RWPE2 (cell line): ENCODE measurements at regions not wholly inside any gene's neighbourhood (a gene's known extent, or its start where the extent isn't known, plus 50 kb on each side); places are given as distances from the start of the nearest gene placed in this dataset.

Source experiments
- ATAC-seq: fragments of 200-7000 bp; cut with Tn5 transposase; 3 replicates; pipeline ENCODE4 v1.9.1; 2021; ENCODE audit warnings: low read depth
- DNase-seq: peaks from one replicate; pipeline ENCODE4 v3.0.0-alpha.2; 2020; ENCODE audit warnings: low spot score
- H3K27ac ChIP-seq: fragments of 450-650 bp; 2 replicates; pipeline ENCODE4 v1.5.1; 2017; ENCODE audit warnings: mild to moderate bottlenecking; ENCODE audit not compliant: poor library complexity, severe bottlenecking
- H3K27me3 ChIP-seq: fragments of 250-450 bp; sonication (Bioruptor Pico); 2 replicates; pipeline ENCODE4 v1.5.1; 2021; ENCODE audit warnings: mild to moderate bottlenecking, moderate library complexity; ENCODE audit not compliant: insufficient read depth, poor library complexity, severe bottlenecking
- H3K36me3 ChIP-seq: fragments of 250-450 bp; sonication (Bioruptor Pico); 2 replicates; pipeline ENCODE4 v1.5.1; 2020; ENCODE audit warnings: low read depth, mild to moderate bottlenecking, moderate library complexity
- H3K4me1 ChIP-seq: fragments of 250-450 bp; sonication (Bioruptor Pico); 2 replicates; pipeline ENCODE4 v1.5.1; 2021; ENCODE audit warnings: mild to moderate bottlenecking, moderate library complexity; ENCODE audit not compliant: insufficient read depth, poor library complexity, severe bottlenecking
- H3K4me3 ChIP-seq: fragments of 250-450 bp; sonication (Bioruptor Pico); 2 replicates; pipeline ENCODE4 v1.5.1; 2021; ENCODE audit warnings: mild to moderate bottlenecking, moderate library complexity; ENCODE audit not compliant: severe bottlenecking
- H3K9me3 ChIP-seq: fragments of 250-450 bp; sonication (Bioruptor Pico); 2 replicates; pipeline ENCODE4 v1.5.1; 2021; ENCODE audit warnings: mild to moderate bottlenecking, moderate library complexity; ENCODE audit not compliant: severe bottlenecking
- TF ChIP-seq, protein P1 (sequence below): fragments of 450-650 bp; IDR thresholded peaks from one replicate; pipeline ENCODE4 v1.5.1; 2017; ENCODE audit warnings: mild to moderate bottlenecking, moderate library complexity; ENCODE audit not compliant: poor library complexity, severe bottlenecking

DNA sequence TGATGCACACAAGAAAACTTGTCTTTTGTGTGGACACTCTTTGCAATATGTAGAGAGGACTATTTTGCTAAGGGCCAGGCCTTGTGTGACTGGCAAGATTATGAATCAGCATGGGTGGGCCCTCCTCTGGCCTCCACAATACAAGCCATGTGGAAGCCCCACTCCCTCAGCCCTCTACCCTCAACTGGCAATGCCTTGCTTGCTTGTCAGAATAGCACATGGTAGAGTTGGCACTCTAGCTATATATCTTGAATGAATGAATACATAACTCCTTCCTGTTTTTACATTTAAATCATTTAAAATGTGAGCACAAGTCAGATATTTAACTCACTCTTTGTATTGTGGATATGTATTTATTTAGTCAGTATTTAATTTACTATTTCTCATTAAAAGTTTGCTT lies 805.4 kb upstream of the GYPC start:
- ATAC-seq (no peak), DNase-seq (no peak)
- no peak overlapping the region for H3K4me3 ChIP-seq
- H3K27ac ChIP-seq: no peak overlapping the region
- TF ChIP-seq, protein P1, sequence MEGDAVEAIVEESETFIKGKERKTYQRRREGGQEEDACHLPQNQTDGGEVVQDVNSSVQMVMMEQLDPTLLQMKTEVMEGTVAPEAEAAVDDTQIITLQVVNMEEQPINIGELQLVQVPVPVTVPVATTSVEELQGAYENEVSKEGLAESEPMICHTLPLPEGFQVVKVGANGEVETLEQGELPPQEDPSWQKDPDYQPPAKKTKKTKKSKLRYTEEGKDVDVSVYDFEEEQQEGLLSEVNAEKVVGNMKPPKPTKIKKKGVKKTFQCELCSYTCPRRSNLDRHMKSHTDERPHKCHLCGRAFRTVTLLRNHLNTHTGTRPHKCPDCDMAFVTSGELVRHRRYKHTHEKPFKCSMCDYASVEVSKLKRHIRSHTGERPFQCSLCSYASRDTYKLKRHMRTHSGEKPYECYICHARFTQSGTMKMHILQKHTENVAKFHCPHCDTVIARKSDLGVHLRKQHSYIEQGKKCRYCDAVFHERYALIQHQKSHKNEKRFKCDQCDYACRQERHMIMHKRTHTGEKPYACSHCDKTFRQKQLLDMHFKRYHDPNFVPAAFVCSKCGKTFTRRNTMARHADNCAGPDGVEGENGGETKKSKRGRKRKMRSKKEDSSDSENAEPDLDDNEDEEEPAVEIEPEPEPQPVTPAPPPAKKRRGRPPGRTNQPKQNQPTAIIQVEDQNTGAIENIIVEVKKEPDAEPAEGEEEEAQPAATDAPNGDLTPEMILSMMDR: no peak
- H3K9me3 ChIP-seq: no peaks in the 10 kb centered on the region
- no peaks in the 10 kb centered on the region for H3K4me1 ChIP-seq
- no peaks in the 10 kb centered on the region for H3K27me3 ChIP-seq
- no peaks in the 10 kb centered on the region for H3K36me3 ChIP-seq

DNA sequence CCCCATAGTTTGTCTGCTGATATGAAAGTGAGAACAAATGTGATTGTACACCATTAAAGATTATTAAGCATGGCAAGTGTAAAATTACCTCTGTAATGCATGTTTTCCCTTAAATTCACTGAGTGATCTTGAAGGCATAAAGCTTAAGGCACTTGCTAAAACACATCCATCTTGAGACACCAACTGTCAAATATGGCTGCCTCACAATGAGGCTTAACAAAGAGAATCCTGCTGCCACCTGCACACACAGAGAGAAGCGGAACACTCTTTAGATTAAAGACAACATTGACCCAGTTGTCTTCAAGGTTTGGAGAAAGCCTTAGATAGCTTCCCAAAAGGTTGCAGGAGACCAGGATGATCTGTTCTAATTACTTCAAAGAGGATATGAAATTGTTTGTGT lies 803.6 kb upstream of the GYPC start:
- Histone ChIP-seq H3K4me3 (no peak overlapping the region), H3K9me3 (no peaks in the 10 kb centered on the region), H3K36me3 (no peaks in the 10 kb centered on the region), H3K27me3 (no peaks in the 10 kb centered on the region), H3K4me1 (no peaks in the 10 kb centered on the region), H3K27ac (no peak overlapping the region)
- DNase-seq (no peak), ATAC-seq (no peak)
- TF ChIP-seq, protein P1: no peak

DNA sequence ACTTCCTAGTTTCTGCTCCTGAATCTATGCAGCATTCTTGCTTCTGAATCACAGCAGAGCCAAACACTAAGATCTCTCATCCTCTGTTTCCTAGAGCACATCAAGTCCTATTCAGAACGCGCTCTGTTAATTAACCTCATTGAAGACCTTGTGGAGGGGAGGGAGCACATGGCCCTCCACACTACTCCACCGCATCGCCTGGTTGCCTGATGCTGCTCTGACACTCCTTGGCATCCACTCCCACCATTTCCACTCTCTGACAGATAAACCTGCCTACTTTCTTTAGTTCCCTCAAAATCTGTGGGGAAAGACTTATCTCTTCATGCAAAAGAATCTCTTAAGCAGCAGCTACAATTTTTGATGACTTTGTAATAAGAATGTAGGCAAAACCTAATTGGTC lies 802.3 kb upstream of the GYPC start:
- no peaks in the 10 kb centered on the region for H3K27me3 ChIP-seq
- no peaks in the 10 kb centered on the region for H3K36me3 ChIP-seq
- DNase-seq (no peak), ATAC-seq (no peak)
- H3K9me3 ChIP-seq: no peaks in the 10 kb centered on the region
- H3K4me3 ChIP-seq: no peak overlapping the region
- H3K4me1 ChIP-seq: no peaks in the 10 kb centered on the region
- TF ChIP-seq, protein P1: no peak
- no peak overlapping the region for H3K27ac ChIP-seq

DNA sequence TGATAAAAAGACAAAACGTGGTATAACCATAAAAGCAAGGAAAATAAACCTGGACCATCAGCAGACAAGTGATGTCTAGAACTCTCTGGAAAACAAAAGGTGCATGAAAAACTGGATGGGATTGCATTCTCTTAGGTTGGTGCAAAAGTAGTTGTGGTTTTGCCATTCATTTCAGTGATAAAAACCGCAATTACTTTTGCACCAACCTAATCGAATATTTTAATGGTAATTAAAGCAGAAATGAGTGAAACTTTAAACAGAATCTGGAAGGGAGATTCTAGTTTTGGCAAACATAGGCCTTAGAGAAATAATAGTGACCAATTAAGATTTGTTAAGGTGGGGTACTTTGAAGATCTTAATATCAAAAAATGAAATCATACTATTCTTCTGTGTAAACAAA lies 800.8 kb upstream of the GYPC start:
- Histone ChIP-seq H3K4me1 (no peaks in the 10 kb centered on the region), H3K36me3 (no peaks in the 10 kb centered on the region), H3K27ac (no peak overlapping the region), H3K27me3 (no peaks in the 10 kb centered on the region), H3K4me3 (no peak overlapping the region), H3K9me3 (no peaks in the 10 kb centered on the region)
- TF ChIP-seq, protein P1: no peak
- ATAC-seq (no peak), DNase-seq (no peak)

DNA sequence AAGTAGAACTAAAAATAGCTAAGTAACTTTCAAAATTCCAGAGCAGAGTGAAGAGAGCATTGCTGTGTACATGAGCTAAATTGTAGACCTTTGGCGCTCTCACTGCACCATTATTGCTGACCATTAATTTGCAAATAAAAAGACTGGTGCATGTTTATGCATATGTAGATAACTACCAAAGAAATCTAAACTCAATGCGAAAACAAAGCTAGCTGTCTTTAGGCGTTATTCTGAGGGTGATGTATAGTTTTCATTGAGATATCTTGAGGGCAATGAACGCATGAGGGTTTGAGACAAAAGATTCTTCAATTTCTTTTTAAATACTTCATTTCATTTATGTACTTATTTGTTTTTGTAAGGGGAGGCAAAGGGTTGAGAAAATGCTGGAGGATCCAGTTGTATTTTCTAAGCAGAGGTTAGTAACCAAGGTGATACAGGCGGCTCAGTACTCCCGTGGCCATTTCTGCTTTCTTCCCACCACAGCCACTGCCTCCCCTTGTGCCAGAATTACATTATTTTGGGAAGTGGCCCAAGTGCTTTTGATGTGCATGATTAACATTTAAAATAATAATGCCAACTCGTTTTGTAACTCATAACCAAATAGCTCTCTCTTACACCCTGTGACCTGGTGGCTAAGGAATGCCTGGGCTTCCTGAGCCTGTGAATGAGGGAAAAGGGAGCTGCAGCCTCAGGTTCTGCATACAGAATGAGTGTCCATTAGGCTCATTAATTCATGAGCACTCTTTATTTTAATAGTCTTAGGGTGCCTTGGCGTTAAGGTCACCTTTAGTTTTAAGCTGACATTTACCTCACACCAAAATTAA lies 797.8 kb upstream of the GYPC start:
- Histone ChIP-seq H3K4me1 (no peaks in the 10 kb centered on the region), H3K9me3 (no peaks in the 10 kb centered on the region)
- TF ChIP-seq, protein P1: no peak

More for the DNA sequence above, 797.8 kb upstream of the GYPC start:
- H3K27me3 ChIP-seq: no peaks in the 10 kb centered on the region
- H3K36me3 ChIP-seq: no peaks in the 10 kb centered on the region
- no peak for ATAC-seq
- no peak overlapping the region for H3K27ac ChIP-seq
- DNase-seq: no peak
- no peak overlapping the region for H3K4me3 ChIP-seq
